ENCODE measurements at regions not wholly inside any gene's neighbourhood (a gene's known extent, or its start where the extent isn't known, plus 50 kb on each side); places are given as distances from the start of the nearest gene placed in this dataset.

GRCh38 chr6:2531426-2532215 lies 219.1 kb downstream of the MYLK4 start:
- no peak for TF ChIP-seq GATA3 (IDR thresholded peaks at IDR 0.05; ENCODE audit: low read depth, low read length)
- no peak for TF ChIP-seq GATA2 (IDR thresholded peaks at IDR 0.05; ENCODE audit: low read depth, low read length)
